Natural killer cell (primary cell): ENCODE measurements at regions not wholly inside any gene's neighbourhood (a gene's known extent, or its start where the extent isn't known, plus 50 kb on each side); places are given as distances from the start of the nearest gene placed in this dataset.

Source experiments
- ATAC-seq, 3 donors: fragments of 150-1000 bp in 2 of 3; fragments of 200-7000 bp in 1 of 3; cut with Tn5 transposase; 1 replicate in 1 of 3; 2 replicates in 2 of 3; pipeline ENCODE4 v1.10.0; 2021; ENCODE audit warnings: mild to moderate bottlenecking in 2 of 3, moderate library complexity in 2 of 3
- DNase-seq, 2 donors: peaks; one replicate each; pipeline versions ENCODE4 v3.0.0 to v3.0.0-alpha.2; 2013 to 2021; ENCODE audit warnings: mixed read lengths in 1 of 2
- H3K27ac ChIP-seq: one replicate; pipeline ENCODE4 v1.5.1; 2013; ENCODE audit warnings: mild to moderate bottlenecking, low read length
- H3K27me3 ChIP-seq: one replicate; pipeline ENCODE4 v1.6.1; 2013; ENCODE audit warnings: low read length; ENCODE audit not compliant: control insufficient read depth, insufficient read depth
- H3K36me3 ChIP-seq: one replicate; pipeline ENCODE4 v1.6.1; 2013; ENCODE audit warnings: low read length; ENCODE audit not compliant: control insufficient read depth, insufficient read depth
- H3K4me1 ChIP-seq: one replicate; pipeline ENCODE4 v1.6.1; 2013; ENCODE audit warnings: low read length; ENCODE audit not compliant: control insufficient read depth, insufficient read depth
- H3K4me3 ChIP-seq: one replicate; pipeline ENCODE4 v1.5.1; 2013; ENCODE audit warnings: low read length
- H3K9me3 ChIP-seq: one replicate; pipeline ENCODE4 v1.6.1; 2013; ENCODE audit warnings: low read length; ENCODE audit not compliant: control insufficient read depth, insufficient read depth
- H3K27ac Mint-ChIP-seq, 2 donors: one replicate each; pipeline ENCODE4 v1.8.0; 2022; ENCODE audit warnings: mild to moderate bottlenecking in 2 of 2, mixed read lengths in 2 of 2, moderate library complexity in 1 of 2
- H3K27me3 Mint-ChIP-seq, 2 donors: one replicate each; pipeline ENCODE4 v1.8.0; 2022; ENCODE audit warnings: low read depth in 2 of 2, mixed read lengths in 2 of 2
- H3K36me3 Mint-ChIP-seq: one replicate; pipeline ENCODE4 v1.8.0; 2022; ENCODE audit warnings: mixed read lengths
- H3K4me1 Mint-ChIP-seq, 2 donors: one replicate each; pipeline ENCODE4 v1.8.0; 2022; ENCODE audit warnings: mixed read lengths in 2 of 2
- H3K4me3 Mint-ChIP-seq: one replicate; pipeline ENCODE4 v1.8.0; 2022; ENCODE audit warnings: mild to moderate bottlenecking, moderate library complexity, mixed read lengths
- H3K9me3 Mint-ChIP-seq, 2 donors: one replicate each; pipeline ENCODE4 v1.8.0; 2022; ENCODE audit warnings: mixed read lengths in 2 of 2
- CTCF ChIP-seq: fragments of 200-600 bp; IDR thresholded peaks from one replicate; pipeline ENCODE4 v1.8.0; 2022; ENCODE audit warnings: antibody characterized with exemption
- WGBS: methylation state at CpG from one replicate; pipeline ENCODE4 v1.1.7; 2013; ENCODE audit warnings: missing lambda C conversion rate; ENCODE audit not compliant: insufficient coverage; 5-methylcytosine and 5-hydroxymethylcytosine counted together
- intact Hi-C: fragments of 100-400 bp; cut with micrococcal nuclease; formaldehyde crosslinking; loops from one replicate; pipeline ENCODE4 v1.14.2; 2022

DNA sequence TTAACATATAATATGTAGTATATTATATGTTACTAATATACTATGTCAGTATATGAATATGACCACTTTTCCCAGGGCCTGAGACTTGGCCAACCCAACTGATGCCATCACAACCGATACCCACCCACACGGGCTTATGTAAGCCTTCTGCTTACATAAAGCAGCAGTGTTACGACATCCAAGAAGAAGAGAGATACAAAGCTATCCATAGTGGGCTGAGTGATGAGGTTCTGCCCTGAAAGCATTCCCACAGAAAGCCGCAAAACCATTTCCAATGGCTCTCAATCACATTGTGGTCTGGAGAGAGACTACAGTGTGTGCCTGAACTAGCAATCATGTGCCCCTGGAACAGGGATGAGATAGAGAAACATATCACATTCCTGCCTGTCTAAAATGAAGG lies 177.9 kb downstream of the PLOD2 start:
- Mint-ChIP-seq H3K36me3 (no peaks in the 10 kb centered on the region), H3K4me1 (no peaks in the 10 kb centered on the region), H3K27me3 (no peaks in the 10 kb centered on the region), H3K4me3 (no peak overlapping the region), H3K27ac (no peak overlapping the region), H3K9me3 (peaks cover 11 to 19% of the 10 kb centered on the region in 2 donors)
- H3K36me3 ChIP-seq = no peaks in the 10 kb centered on the region
- H3K4me1 ChIP-seq = no peaks in the 10 kb centered on the region
- no peak overlapping the region for H3K27ac ChIP-seq
- ATAC-seq (no peak), DNase-seq (no peak)
- intact Hi-C loops = no loop called here
- 88% methylated on average over 4 of the region's 4 CpGs for WGBS
- peaks cover 5% of the 10 kb centered on the region for H3K9me3 ChIP-seq
- H3K27me3 ChIP-seq = no peaks in the 10 kb centered on the region
- no peak for TF ChIP-seq CTCF
- no peak overlapping the region for H3K4me3 ChIP-seq
